Lung (tissue), 11 donors: ENCODE measurements at regions not wholly inside any gene's neighbourhood (a gene's known extent, or its start where the extent isn't known, plus 50 kb on each side); places are given as distances from the start of the nearest gene placed in this dataset.

Experiments
- ATAC-seq: fragments of 200-7000 bp; cut with Tn5 transposase; one replicate; pipeline ENCODE4 v1.9.1; 2020; ENCODE audit warnings: moderate number of reproducible peaks; ENCODE audit not compliant: insufficient read depth, low FRiP score
- DNase-seq, 3 donors: peaks; one replicate each; pipeline ENCODE4 v3.0.0-alpha.2; 2013 to 2017
- H3K27ac ChIP-seq, 2 donors: one replicate each; pipeline ENCODE4 v1.5.1; 2013; ENCODE audit warnings: mild to moderate bottlenecking in 2 of 2, moderate library complexity in 2 of 2, control low read depth in 1 of 2, inconsistent platforms in 1 of 2, low read depth in 1 of 2, low read length in 1 of 2
- H3K27me3 ChIP-seq, 3 donors: one replicate each; pipeline ENCODE4 v1.5.1; 2013; ENCODE audit warnings: low read length in 2 of 3; ENCODE audit not compliant: control insufficient read depth in 3 of 3, insufficient read depth in 3 of 3
- H3K36me3 ChIP-seq, 4 donors: one replicate each; pipeline ENCODE4 v1.5.1; 2013; ENCODE audit warnings: low read length in 4 of 4, mild to moderate bottlenecking in 1 of 4, moderate library complexity in 1 of 4; ENCODE audit not compliant: control insufficient read depth in 4 of 4, insufficient read depth in 4 of 4
- H3K4me1 ChIP-seq, 5 donors: one replicate each; pipeline ENCODE4 v1.5.1; 2013; ENCODE audit warnings: low read length in 5 of 5, mild to moderate bottlenecking in 2 of 5, moderate library complexity in 1 of 5; ENCODE audit not compliant: control insufficient read depth in 5 of 5, insufficient read depth in 5 of 5
- H3K4me3 ChIP-seq: one replicate; pipeline ENCODE4 v1.5.1; 2013; ENCODE audit warnings: mild to moderate bottlenecking, control low read depth, moderate library complexity
- H3K9ac ChIP-seq, 2 donors: one replicate each; pipeline ENCODE4 v1.5.1; 2013; ENCODE audit warnings: low read length in 2 of 2, control low read depth in 1 of 2; ENCODE audit not compliant: insufficient read depth in 1 of 2
- H3K9me3 ChIP-seq, 4 donors: one replicate each; pipeline ENCODE4 v1.5.1; 2013; ENCODE audit warnings: low read length in 3 of 4, mild to moderate bottlenecking in 1 of 4, moderate library complexity in 1 of 4; ENCODE audit not compliant: control insufficient read depth in 4 of 4, insufficient read depth in 3 of 4
- CTCF ChIP-seq: IDR thresholded peaks from 2 replicates; pipeline ENCODE4 v1.5.1; 2012; ENCODE audit warnings: mild to moderate bottlenecking; ENCODE audit errors: control extremely low read depth, extremely low read depth
- WGBS, 2 donors: extraction: QIAGEN DNeasy Blood & Tissue Kit; methylation state at CpG; one replicate each; pipeline ENCODE4 v1.1.7; 2013; 5-methylcytosine and 5-hydroxymethylcytosine counted together
- donor health status: control.
- donor health status: control.
- donor health status: Bipolar disorder and iron deficiency.
- donor health status: healthy.
- donor health status: DM: yes; HTN: yes; CAD: no.

- no peak for ATAC-seq
Observed at GRCh38 chr2:74067221-74067747, 80.4 kb downstream of the BOLA3 start.

GRCh38 chr2:74070991-74071390, 76.7 kb downstream of the BOLA3 start:
- 52 to 75% methylated on average over 2 of the region's 2 CpGs for WGBS, 2 donors
- no peaks in the 10 kb centered on the region for H3K9me3 ChIP-seq
- DNase-seq, result no peak
- peaks cover 0 to 8% (median 4%) of the 10 kb centered on the region in 4 donors for H3K36me3 ChIP-seq
- H3K27me3 ChIP-seq, result no peaks in the 10 kb centered on the region
- no peak for TF ChIP-seq CTCF
- ATAC-seq, result no peak
- H3K9ac ChIP-seq, result no peak overlapping the region
- H3K4me3 ChIP-seq, result no peak overlapping the region
- H3K27ac ChIP-seq, result no peak overlapping the region
- peaks cover 5 to 10% (median 6%) of the 10 kb centered on the region in 5 donors for H3K4me1 ChIP-seq

More at GRCh38 chr2:74067221-74067747, 80.4 kb downstream of the BOLA3 start:
- H3K27ac ChIP-seq, result no peak overlapping the region
- no peaks in the 10 kb centered on the region for H3K36me3 ChIP-seq
- 76 to 79% methylated on average over 4 of the region's 4 CpGs for WGBS, 2 donors
- H3K4me1 ChIP-seq, result peaks cover 3 to 10% (median 5%) of the 10 kb centered on the region in 5 donors
- no peaks in the 10 kb centered on the region for H3K9me3 ChIP-seq
- no peak overlapping the region for H3K9ac ChIP-seq
- H3K27me3 ChIP-seq, result no peaks in the 10 kb centered on the region
- no peak for DNase-seq
- no peak overlapping the region for H3K4me3 ChIP-seq
- no peak for TF ChIP-seq CTCF

GRCh38 chr2:74071426-74071825, 76.3 kb downstream of the BOLA3 start:
- H3K4me1 ChIP-seq, result peaks cover 5 to 10% (median 5%) of the 10 kb centered on the region in 5 donors
- H3K4me3 ChIP-seq, result no peak overlapping the region
- TF ChIP-seq CTCF, result no peak
- no peaks in the 10 kb centered on the region for H3K27me3 ChIP-seq
- peaks cover 0 to 8% (median 4%) of the 10 kb centered on the region in 4 donors for H3K36me3 ChIP-seq
- H3K27ac ChIP-seq, result no peak overlapping the region
- H3K9ac ChIP-seq, result no peak overlapping the region
- 37 to 72% methylated on average over 4 of the region's 4 CpGs for WGBS, 2 donors
- no peaks in the 10 kb centered on the region for H3K9me3 ChIP-seq
- ATAC-seq (no peak), DNase-seq (no peak)

GRCh38 chr2:74072565-74072964, 75.1 kb downstream of the BOLA3 start:
- Histone ChIP-seq H3K9me3 (no peaks in the 10 kb centered on the region), H3K4me3 (no peak overlapping the region), H3K27me3 (no peaks in the 10 kb centered on the region), H3K36me3 (peaks cover 0 to 8% (median 4%) of the 10 kb centered on the region in 4 donors), H3K4me1 (peaks cover 0 to 7% (median 4%) of the 10 kb centered on the region in 5 donors), H3K27ac (no peak overlapping the region), H3K9ac (no peak overlapping the region)
- DNase-seq (peak in 1 of 3 donors; percentile 35), ATAC-seq (no peak)
- TF ChIP-seq CTCF, result no peak
- WGBS, 2 donors, result 16 to 28% methylated on average over 1 of the region's 1 CpG
